ENCODE measurements at regions not wholly inside any gene's neighbourhood (a gene's known extent, or its start where the extent isn't known, plus 50 kb on each side); places are given as distances from the start of the nearest gene placed in this dataset.

GRCh38 chr6:95780037-95780436, 202.7 kb downstream of the MANEA start:
- TF ChIP-seq PBX3 (IDR thresholded peaks at IDR 0.05) (no peak), FOXS1 (CRISPR knock-in tag; IDR thresholded peaks at IDR 0.05) (no peak), KDM1A (IDR thresholded peaks at IDR 0.05; ENCODE audit: low read depth) (no peak), MAZ (IDR thresholded peaks at IDR 0.05; ENCODE audit: borderline replicate concordance, low read depth, low read length) (no peak), BCL3 (IDR thresholded peaks at IDR 0.05) (no peak), GATA3 (IDR thresholded peaks at IDR 0.05; ENCODE audit: borderline replicate concordance) (no peak), FOSL2 (IDR thresholded peaks at IDR 0.05) (no peak), FOSL2 (CRISPR knock-in tag; IDR thresholded peaks at IDR 0.05) (no peak), NPAS2 (CRISPR knock-in tag; IDR thresholded peaks at IDR 0.05; ENCODE audit: borderline replicate concordance) (no peak), HOXA7 (CRISPR knock-in tag; IDR thresholded peaks at IDR 0.05) (no peak), CEBPB (IDR thresholded peaks at IDR 0.05) (no peak), PHF8 (IDR thresholded peaks at IDR 0.05; ENCODE audit: borderline replicate concordance, low read depth) (no peak), CBX8 (IDR thresholded peaks at IDR 0.05) (no peak), CBX2 (IDR thresholded peaks at IDR 0.05; ENCODE audit: borderline replicate concordance, low read depth) (no peak), EHF (CRISPR knock-in tag; IDR thresholded peaks at IDR 0.05) (no peak)
- TF ChIP-seq, protein P1, sequence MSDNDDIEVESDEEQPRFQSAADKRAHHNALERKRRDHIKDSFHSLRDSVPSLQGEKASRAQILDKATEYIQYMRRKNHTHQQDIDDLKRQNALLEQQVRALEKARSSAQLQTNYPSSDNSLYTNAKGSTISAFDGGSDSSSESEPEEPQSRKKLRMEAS (IDR thresholded peaks at IDR 0.05) = no peak
- H3K4me3 ChIP-seq = no peak overlapping the region
- POLR2A ChIA-PET = no interaction called here
- no peak overlapping the region for H3K4me2 ChIP-seq
- CTCF ChIA-PET = no interaction called here
- no peak for DNase-seq (ENCODE audit: low read depth in 1 of 2, low spot score in 1 of 2)
- H3K4me1 ChIP-seq = no peaks in the 10 kb centered on the region
- WGBS (ENCODE audit: missing lambda C conversion rate) = 4% methylated on average over 1 of the region's 1 CpG
- ATAC-seq = no peak
- FAIRE-seq = no peak
- H3K9me3 ChIP-seq = no peaks in the 10 kb centered on the region
- H3K27ac ChIP-seq = no peak overlapping the region

GRCh38 chr6:95784019-95784418, 206.7 kb downstream of the MANEA start:
- no peak overlapping the region for H3K4me3 ChIP-seq
- H3K9me3 ChIP-seq = no peaks in the 10 kb centered on the region
- H3K4me2 ChIP-seq = no peak overlapping the region
- no peak for TF ChIP-seq HOXB13 (CRISPR knock-in tag; IDR thresholded peaks at IDR 0.05; ENCODE audit: low read depth)
- no peak for TF ChIP-seq CEBPB (IDR thresholded peaks at IDR 0.05)
- TF ChIP-seq ZSCAN20 (CRISPR knock-in tag; IDR thresholded peaks at IDR 0.05) = no peak
- no peak for TF ChIP-seq ZC3H11A (IDR thresholded peaks at IDR 0.05)
- no peak for TF ChIP-seq JUN (IDR thresholded peaks at IDR 0.05)
- no peak for TF ChIP-seq SREBF2 (IDR thresholded peaks at IDR 0.05)
- TF ChIP-seq RNF2 (IDR thresholded peaks at IDR 0.05; ENCODE audit: borderline replicate concordance, low read depth) = no peak
- no peak for TF ChIP-seq ZNF302 (CRISPR knock-in tag; IDR thresholded peaks at IDR 0.05)
- TF ChIP-seq GATA3 (IDR thresholded peaks at IDR 0.05; ENCODE audit: borderline replicate concordance) = no peak
- TF ChIP-seq RCOR1 (IDR thresholded peaks at IDR 0.05; ENCODE audit: low read depth, low read length) = no peak
- no peak for TF ChIP-seq USF2 (IDR thresholded peaks at IDR 0.05)
- TF ChIP-seq, protein P2, sequence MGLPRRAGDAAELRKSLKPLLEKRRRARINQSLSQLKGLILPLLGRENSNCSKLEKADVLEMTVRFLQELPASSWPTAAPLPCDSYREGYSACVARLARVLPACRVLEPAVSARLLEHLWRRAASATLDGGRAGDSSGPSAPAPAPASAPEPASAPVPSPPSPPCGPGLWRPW (IDR thresholded peaks at IDR 0.05) = no peak
- TF ChIP-seq RARB (CRISPR knock-in tag; IDR thresholded peaks at IDR 0.05) = no peak
- no peak for TF ChIP-seq NPAS2 (CRISPR knock-in tag; IDR thresholded peaks at IDR 0.05; ENCODE audit: borderline replicate concordance)
- no peak for TF ChIP-seq KDM5A (IDR thresholded peaks at IDR 0.05)
- TF ChIP-seq HOXA7 (CRISPR knock-in tag; IDR thresholded peaks at IDR 0.05) = no peak
- TF ChIP-seq TP53 (CRISPR knock-in tag; IDR thresholded peaks at IDR 0.05) = no peak
- no peak for DNase-seq (ENCODE audit: low read depth in 1 of 2, low spot score in 1 of 2)
- ChIA-PET CTCF (no interaction called here), POLR2A (no interaction called here)
- no peak for FAIRE-seq
- ATAC-seq = no peak
- no peaks in the 10 kb centered on the region for H3K4me1 ChIP-seq
- no peak overlapping the region for H3K27ac ChIP-seq

Data from A549 (cell line).